ENCODE measurements at regions not wholly inside any gene's neighbourhood (a gene's known extent, or its start where the extent isn't known, plus 50 kb on each side); places are given as distances from the start of the nearest gene placed in this dataset.

- no peak overlapping the region for H3K27ac Mint-ChIP-seq
- H3K27me3 ChIP-seq (ENCODE audit: insufficient read depth, low read length): no peaks in the 10 kb centered on the region
- CTCF ChIA-PET (ENCODE audit: partially characterized antibody): interaction anchor here (0.7 to 1.0 kb wide), 2 partner anchors 9 to 81 kb away, joined by 3 read pairs; no protein-coding TSS in a partner anchor
- peaks cover 0 to 11% (median 3%) of the 10 kb centered on the region in 8 donors for H3K9me3 Mint-ChIP-seq
- no peak overlapping the region for H3K4me3 ChIP-seq (ENCODE audit: low read length in 2 of 2)
- no peak overlapping the region for H3K4me3 Mint-ChIP-seq
- no peak for DNase-seq
- peaks cover 0 to 8% (median 5%) of the 10 kb centered on the region in 4 donors for H3K4me1 Mint-ChIP-seq
- H3K4me1 ChIP-seq (ENCODE audit: insufficient read depth, low read length): no peaks in the 10 kb centered on the region
- no peaks in the 10 kb centered on the region for H3K36me3 ChIP-seq (ENCODE audit: insufficient read depth, low read length)
- peaks cover 0 to 3% of the 10 kb centered on the region in 2 donors for H3K36me3 Mint-ChIP-seq
- H3K27me3 Mint-ChIP-seq: peaks cover 7 to 18% of the 10 kb centered on the region in 2 donors
- no peaks in the 10 kb centered on the region for H3K9me3 ChIP-seq (ENCODE audit: control insufficient read depth in 1 of 2, low read length in 2 of 2)
- H3K27ac ChIP-seq (ENCODE audit: low read depth, low read length): no peak overlapping the region
- intact Hi-C loops (cut with micrococcal nuclease): no loop called here
- POLR2A ChIA-PET (ENCODE audit: partially characterized antibody): no interaction called here
Observed at GRCh38 chr3:13266005-13266404, 154.1 kb downstream of the NUP210 start.

DNA sequence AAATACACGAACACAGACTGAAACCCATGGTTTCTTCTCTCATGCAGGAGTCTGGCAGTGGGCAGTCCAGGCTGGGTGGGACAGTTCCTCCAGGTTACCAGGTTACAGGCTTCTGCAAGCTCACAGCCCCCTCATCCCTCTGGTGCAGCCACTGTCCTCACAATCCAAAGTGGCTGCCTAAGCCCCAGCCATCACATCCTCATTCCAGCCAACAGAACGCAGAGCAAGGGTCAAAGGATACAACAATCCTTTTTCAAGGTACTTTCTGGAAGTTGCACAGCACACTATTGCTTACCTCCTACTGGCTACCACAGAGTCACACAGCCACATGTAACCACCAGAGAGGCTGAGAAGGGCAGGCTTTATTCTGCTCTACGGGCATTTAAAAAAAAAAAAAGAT lies 154.6 kb downstream of the NUP210 start:
- intact Hi-C loops (cut with micrococcal nuclease): no loop called here
- H3K4me1 Mint-ChIP-seq: peaks cover 0 to 8% (median 5%) of the 10 kb centered on the region in 4 donors
- H3K27me3 Mint-ChIP-seq: peaks cover 7 to 18% of the 10 kb centered on the region in 2 donors
- H3K36me3 ChIP-seq (ENCODE audit: insufficient read depth, low read length): no peaks in the 10 kb centered on the region
- peak overlapping the region in 1 of 7 donors; percentile 57 for H3K27ac Mint-ChIP-seq
- peaks cover 0 to 3% of the 10 kb centered on the region in 2 donors for H3K36me3 Mint-ChIP-seq
- no peaks in the 10 kb centered on the region for H3K4me1 ChIP-seq (ENCODE audit: insufficient read depth, low read length)
- H3K4me3 Mint-ChIP-seq: no peak overlapping the region
- no peak overlapping the region for H3K4me3 ChIP-seq (ENCODE audit: low read length in 2 of 2)
- no peak for DNase-seq
- H3K27ac ChIP-seq (ENCODE audit: low read depth, low read length): no peak overlapping the region
- peaks cover 0 to 11% (median 3%) of the 10 kb centered on the region in 8 donors for H3K9me3 Mint-ChIP-seq
- CTCF ChIA-PET (ENCODE audit: partially characterized antibody): interaction anchor here (0.7 kb wide), 1 partner anchor 81 kb away, joined by 3 read pairs; no protein-coding TSS in a partner anchor
- H3K27me3 ChIP-seq (ENCODE audit: insufficient read depth, low read length): no peaks in the 10 kb centered on the region
- POLR2A ChIA-PET (ENCODE audit: partially characterized antibody): no interaction called here
- H3K9me3 ChIP-seq (ENCODE audit: control insufficient read depth in 1 of 2, low read length in 2 of 2): no peaks in the 10 kb centered on the region

DNA sequence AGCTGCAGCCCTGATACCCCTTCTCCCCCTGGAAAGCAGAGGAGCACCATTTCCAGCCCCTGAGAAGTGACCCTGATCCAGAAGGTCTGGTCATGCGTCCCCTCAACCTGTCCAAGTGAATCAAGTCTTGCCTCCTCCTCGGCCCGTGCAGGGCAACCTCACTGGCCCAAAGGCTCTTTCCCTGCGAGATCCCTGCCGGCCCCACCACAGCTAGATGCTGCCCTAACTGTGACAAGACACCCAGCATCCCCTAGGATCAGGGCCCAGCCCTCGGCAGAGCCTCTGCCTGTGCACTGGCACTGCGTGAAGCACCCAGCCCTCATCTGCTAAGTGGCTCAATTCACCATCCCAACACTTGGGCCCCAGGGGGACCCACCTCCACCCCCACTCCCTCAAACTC lies 155.1 kb downstream of the NUP210 start:
- H3K36me3 Mint-ChIP-seq: peaks cover 0 to 3% of the 10 kb centered on the region in 2 donors
- Histone ChIP-seq H3K4me1 (ENCODE audit: insufficient read depth, low read length) (no peaks in the 10 kb centered on the region), H3K36me3 (ENCODE audit: insufficient read depth, low read length) (no peaks in the 10 kb centered on the region), H3K27ac (ENCODE audit: low read depth, low read length) (no peak overlapping the region), H3K4me3 (ENCODE audit: low read length in 2 of 2) (no peak overlapping the region), H3K9me3 (ENCODE audit: control insufficient read depth in 1 of 2, low read length in 2 of 2) (no peaks in the 10 kb centered on the region), H3K27me3 (ENCODE audit: insufficient read depth, low read length) (no peaks in the 10 kb centered on the region)
- intact Hi-C loops (cut with micrococcal nuclease): no loop called here
- H3K27ac Mint-ChIP-seq: no peak overlapping the region
- DNase-seq: no peak
- peaks cover 0 to 11% (median under 1%) of the 10 kb centered on the region in 8 donors for H3K9me3 Mint-ChIP-seq
- H3K4me3 Mint-ChIP-seq: no peak overlapping the region
- ChIA-PET POLR2A (ENCODE audit: partially characterized antibody) (no interaction called here), CTCF (ENCODE audit: partially characterized antibody) (no interaction called here)
- peaks cover 7 to 18% of the 10 kb centered on the region in 2 donors for H3K27me3 Mint-ChIP-seq
- peaks cover 0 to 8% (median 5%) of the 10 kb centered on the region in 4 donors for H3K4me1 Mint-ChIP-seq

DNA sequence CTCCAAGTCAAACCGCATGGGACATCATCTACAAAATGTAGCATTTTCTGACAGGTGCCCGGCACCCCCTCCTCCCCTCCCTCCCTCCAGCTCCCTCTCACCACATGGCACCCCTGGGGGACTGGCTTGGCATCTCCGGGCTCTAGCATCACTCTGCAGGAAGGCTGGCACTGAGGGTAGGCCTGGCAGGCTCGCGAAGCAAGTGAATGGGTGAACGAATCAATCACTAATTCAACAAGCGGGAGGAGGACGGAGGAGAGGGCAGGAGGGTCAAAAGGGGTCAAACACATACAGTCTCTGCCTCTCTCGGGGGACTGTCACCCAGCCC lies 155.7 kb downstream of the NUP210 start:
- Histone ChIP-seq H3K9me3 (ENCODE audit: control insufficient read depth in 1 of 2, low read length in 2 of 2) (no peaks in the 10 kb centered on the region), H3K27me3 (ENCODE audit: insufficient read depth, low read length) (no peaks in the 10 kb centered on the region), H3K4me3 (ENCODE audit: low read length in 2 of 2) (no peak overlapping the region), H3K36me3 (ENCODE audit: insufficient read depth, low read length) (no peaks in the 10 kb centered on the region), H3K4me1 (ENCODE audit: insufficient read depth, low read length) (no peaks in the 10 kb centered on the region), H3K27ac (ENCODE audit: low read depth, low read length) (no peak overlapping the region)
- DNase-seq: no peak
- ChIA-PET POLR2A (ENCODE audit: partially characterized antibody) (no interaction called here), CTCF (ENCODE audit: partially characterized antibody) (no interaction called here)
- peaks cover 0 to 3% of the 10 kb centered on the region in 2 donors for H3K36me3 Mint-ChIP-seq
- intact Hi-C loops (cut with micrococcal nuclease): no loop called here
- H3K4me3 Mint-ChIP-seq: no peak overlapping the region
- H3K9me3 Mint-ChIP-seq: peaks cover 0 to 11% (median 0%) of the 10 kb centered on the region in 8 donors
- no peak overlapping the region for H3K27ac Mint-ChIP-seq
- H3K27me3 Mint-ChIP-seq: peaks cover 7 to 19% of the 10 kb centered on the region in 2 donors
- peaks cover 0 to 8% (median 5%) of the 10 kb centered on the region in 4 donors for H3K4me1 Mint-ChIP-seq

- no peak overlapping the region for H3K27ac ChIP-seq (ENCODE audit: low read depth, low read length)
- H3K9me3 Mint-ChIP-seq: peaks cover 0 to 10% (median 0%) of the 10 kb centered on the region in 8 donors
- ChIA-PET POLR2A (ENCODE audit: partially characterized antibody) (no interaction called here), CTCF (ENCODE audit: partially characterized antibody) (no interaction called here)
- H3K27ac Mint-ChIP-seq: peak overlapping the region in 2 of 7 donors; percentile 25 to 70
- H3K4me1 ChIP-seq (ENCODE audit: insufficient read depth, low read length): no peaks in the 10 kb centered on the region
- H3K27me3 ChIP-seq (ENCODE audit: insufficient read depth, low read length): no peaks in the 10 kb centered on the region
- no peak overlapping the region for H3K4me3 Mint-ChIP-seq
- H3K4me3 ChIP-seq (ENCODE audit: low read length in 2 of 2): no peak overlapping the region
- intact Hi-C loops (cut with micrococcal nuclease): no loop called here
- no peak for DNase-seq
- peaks cover 7 to 22% of the 10 kb centered on the region in 2 donors for H3K27me3 Mint-ChIP-seq
- peaks cover 0 to 3% of the 10 kb centered on the region in 2 donors for H3K36me3 Mint-ChIP-seq
- H3K4me1 Mint-ChIP-seq: peaks cover 0 to 8% (median 5%) of the 10 kb centered on the region in 4 donors
- H3K36me3 ChIP-seq (ENCODE audit: insufficient read depth, low read length): no peaks in the 10 kb centered on the region
- H3K9me3 ChIP-seq (ENCODE audit: control insufficient read depth in 1 of 2, low read length in 2 of 2): no peaks in the 10 kb centered on the region
Observed at GRCh38 chr3:13263770-13264467, 156.2 kb downstream of the NUP210 start.

DNA sequence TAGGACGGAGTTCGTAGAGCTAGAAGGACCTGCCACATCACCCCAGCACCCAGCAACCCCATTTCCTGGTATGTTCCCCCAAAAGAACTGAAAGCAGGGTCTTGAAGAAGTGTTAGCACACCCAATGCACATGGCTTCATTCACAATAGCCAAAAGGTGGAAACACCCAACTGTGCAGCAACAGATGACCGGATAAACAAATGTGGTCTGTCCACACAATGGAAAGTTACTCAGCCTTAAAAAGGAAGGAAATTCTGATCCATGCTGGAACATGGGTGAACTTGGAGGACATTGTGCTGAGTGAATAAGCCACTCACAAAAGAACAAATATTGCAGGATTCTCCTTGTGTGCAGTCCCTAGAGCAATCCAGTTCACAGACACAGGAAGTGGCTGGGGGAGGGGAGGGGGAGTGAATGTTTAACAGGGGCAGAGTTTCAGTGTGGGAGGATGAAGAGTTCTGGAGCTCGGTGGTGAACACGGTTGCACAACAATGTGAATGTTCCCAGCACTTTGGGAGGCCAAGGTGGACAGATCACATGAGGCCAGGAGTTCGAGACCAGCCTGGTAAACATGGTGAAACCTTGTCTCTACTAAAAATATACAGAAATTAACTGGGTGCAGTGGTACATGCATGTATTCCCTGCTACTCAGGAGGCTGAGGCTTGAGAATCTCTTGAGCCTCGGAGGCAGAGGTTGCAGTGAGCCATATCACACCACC lies 157.5 kb downstream of the NUP210 start:
- Mint-ChIP-seq H3K4me1 (peaks cover 0 to 8% (median 5%) of the 10 kb centered on the region in 4 donors), H3K36me3 (no peaks in the 10 kb centered on the region), H3K4me3 (no peak overlapping the region), H3K27ac (no peak overlapping the region), H3K27me3 (peaks cover 5 to 18% of the 10 kb centered on the region in 2 donors), H3K9me3 (peaks cover 0 to 5% (median 0%) of the 10 kb centered on the region in 8 donors)
- no peaks in the 10 kb centered on the region for H3K9me3 ChIP-seq (ENCODE audit: control insufficient read depth in 1 of 2, low read length in 2 of 2)
- no peak overlapping the region for H3K4me3 ChIP-seq (ENCODE audit: low read length in 2 of 2)
- intact Hi-C loops (cut with micrococcal nuclease): no loop called here
- H3K36me3 ChIP-seq (ENCODE audit: insufficient read depth, low read length): no peaks in the 10 kb centered on the region
- ChIA-PET POLR2A (ENCODE audit: partially characterized antibody) (no interaction called here), CTCF (ENCODE audit: partially characterized antibody) (no interaction called here)
- H3K27me3 ChIP-seq (ENCODE audit: insufficient read depth, low read length): no peaks in the 10 kb centered on the region
- H3K4me1 ChIP-seq (ENCODE audit: insufficient read depth, low read length): no peaks in the 10 kb centered on the region
- no peak for DNase-seq
- H3K27ac ChIP-seq (ENCODE audit: low read depth, low read length): no peak overlapping the region

GRCh38 chr3:13261892-13262291 lies 158.2 kb downstream of the NUP210 start:
- H3K4me3 Mint-ChIP-seq: no peak overlapping the region
- Histone ChIP-seq H3K4me3 (ENCODE audit: low read length in 2 of 2) (no peak overlapping the region), H3K9me3 (ENCODE audit: control insufficient read depth in 1 of 2, low read length in 2 of 2) (no peaks in the 10 kb centered on the region), H3K36me3 (ENCODE audit: insufficient read depth, low read length) (no peaks in the 10 kb centered on the region), H3K27ac (ENCODE audit: low read depth, low read length) (no peak overlapping the region), H3K27me3 (ENCODE audit: insufficient read depth, low read length) (no peaks in the 10 kb centered on the region), H3K4me1 (ENCODE audit: insufficient read depth, low read length) (no peaks in the 10 kb centered on the region)
- CTCF ChIA-PET (ENCODE audit: partially characterized antibody): no interaction called here
- intact Hi-C loops (cut with micrococcal nuclease): no loop called here
- peaks cover 0 to under 1% (median 0%) of the 10 kb centered on the region in 8 donors for H3K9me3 Mint-ChIP-seq
- no peaks in the 10 kb centered on the region for H3K36me3 Mint-ChIP-seq
- H3K4me1 Mint-ChIP-seq: peaks cover 0 to 8% (median 5%) of the 10 kb centered on the region in 4 donors
- no peak for DNase-seq
- H3K27me3 Mint-ChIP-seq: peaks cover 5 to 18% of the 10 kb centered on the region in 2 donors
- no peak overlapping the region for H3K27ac Mint-ChIP-seq
- POLR2A ChIA-PET (ENCODE audit: partially characterized antibody): no interaction called here
